ENCODE measurements at regions not wholly inside any gene's neighbourhood (a gene's known extent, or its start where the extent isn't known, plus 50 kb on each side); places are given as distances from the start of the nearest gene placed in this dataset.

DNA sequence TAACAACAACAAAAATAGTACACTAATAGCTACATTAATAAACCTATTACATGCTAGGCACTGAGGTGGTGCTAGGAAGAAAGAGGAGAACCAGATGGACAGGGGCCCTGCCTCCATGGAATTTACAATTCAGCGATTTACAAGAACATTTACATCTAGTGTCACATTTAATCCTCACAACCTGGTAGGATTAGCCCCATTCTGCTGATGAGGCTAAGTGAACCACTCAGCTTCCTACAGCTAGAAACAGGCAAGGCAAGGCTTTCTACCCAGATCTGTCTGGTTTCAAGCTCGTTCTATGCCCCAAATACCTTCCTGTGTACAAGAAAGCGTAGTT lies 368.4 kb downstream of the BUD13 start:
- peak overlapping the region in 1 of 2 experiments; percentile 34; a peak in 1 of 4 replicates for H3K27ac ChIP-seq (ENCODE audit: low read depth in 2 of 2, low read length in 1 of 2)
- no peaks in the 10 kb centered on the region for H3K9me3 ChIP-seq
- H3K4me2 ChIP-seq: no peak overlapping the region
- H3K27me3 ChIP-seq (ENCODE audit: insufficient read depth): no peaks in the 10 kb centered on the region
- no peak overlapping the region for H2AFZ ChIP-seq (ENCODE audit: low read depth)
- TF ChIP-seq MXI1 (IDR thresholded peaks at IDR 0.05; ENCODE audit: low read depth, low read length) (no peak), SIN3A (IDR thresholded peaks at IDR 0.05; ENCODE audit: borderline replicate concordance, low read depth, low read length) (no peak), NRF1 (IDR thresholded peaks at IDR 0.05; ENCODE audit: low read depth, low read length) (no peak), CHD2 (IDR thresholded peaks at IDR 0.05; ENCODE audit: low read length, partially characterized antibody) (no peak), GATA2 (CRISPR knock-in tag; IDR thresholded peaks at IDR 0.05) (no peak), FOSL2 (IDR thresholded peaks at IDR 0.05; ENCODE audit: borderline replicate concordance, low read depth) (no peak), FOXJ3 (CRISPR knock-in tag; IDR thresholded peaks at IDR 0.05) (no peak), YY1 (IDR thresholded peaks at IDR 0.05; ENCODE audit: low read depth) (no peak), GABPA (IDR thresholded peaks at IDR 0.05; ENCODE audit: low read depth) (no peak), RXRA (IDR thresholded peaks at IDR 0.05; ENCODE audit: borderline replicate concordance, low read depth) (no peak), TAF1 (IDR thresholded peaks at IDR 0.05; ENCODE audit: borderline replicate concordance, low read depth, low read length) (no peak), EP300 (IDR thresholded peaks at IDR 0.05; ENCODE audit: borderline replicate concordance in 1 of 2, low read depth in 1 of 2, low read length in 1 of 2) (no peak), RAD21 (IDR thresholded peaks at IDR 0.05; ENCODE audit: low read length) (no peak)
- TF ChIP-seq, protein P1, sequence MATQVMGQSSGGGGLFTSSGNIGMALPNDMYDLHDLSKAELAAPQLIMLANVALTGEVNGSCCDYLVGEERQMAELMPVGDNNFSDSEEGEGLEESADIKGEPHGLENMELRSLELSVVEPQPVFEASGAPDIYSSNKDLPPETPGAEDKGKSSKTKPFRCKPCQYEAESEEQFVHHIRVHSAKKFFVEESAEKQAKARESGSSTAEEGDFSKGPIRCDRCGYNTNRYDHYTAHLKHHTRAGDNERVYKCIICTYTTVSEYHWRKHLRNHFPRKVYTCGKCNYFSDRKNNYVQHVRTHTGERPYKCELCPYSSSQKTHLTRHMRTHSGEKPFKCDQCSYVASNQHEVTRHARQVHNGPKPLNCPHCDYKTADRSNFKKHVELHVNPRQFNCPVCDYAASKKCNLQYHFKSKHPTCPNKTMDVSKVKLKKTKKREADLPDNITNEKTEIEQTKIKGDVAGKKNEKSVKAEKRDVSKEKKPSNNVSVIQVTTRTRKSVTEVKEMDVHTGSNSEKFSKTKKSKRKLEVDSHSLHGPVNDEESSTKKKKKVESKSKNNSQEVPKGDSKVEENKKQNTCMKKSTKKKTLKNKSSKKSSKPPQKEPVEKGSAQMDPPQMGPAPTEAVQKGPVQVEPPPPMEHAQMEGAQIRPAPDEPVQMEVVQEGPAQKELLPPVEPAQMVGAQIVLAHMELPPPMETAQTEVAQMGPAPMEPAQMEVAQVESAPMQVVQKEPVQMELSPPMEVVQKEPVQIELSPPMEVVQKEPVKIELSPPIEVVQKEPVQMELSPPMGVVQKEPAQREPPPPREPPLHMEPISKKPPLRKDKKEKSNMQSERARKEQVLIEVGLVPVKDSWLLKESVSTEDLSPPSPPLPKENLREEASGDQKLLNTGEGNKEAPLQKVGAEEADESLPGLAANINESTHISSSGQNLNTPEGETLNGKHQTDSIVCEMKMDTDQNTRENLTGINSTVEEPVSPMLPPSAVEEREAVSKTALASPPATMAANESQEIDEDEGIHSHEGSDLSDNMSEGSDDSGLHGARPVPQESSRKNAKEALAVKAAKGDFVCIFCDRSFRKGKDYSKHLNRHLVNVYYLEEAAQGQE (IDR thresholded peaks at IDR 0.05; ENCODE audit: low read depth, low read length): no peak
- TF ChIP-seq, protein P2, sequence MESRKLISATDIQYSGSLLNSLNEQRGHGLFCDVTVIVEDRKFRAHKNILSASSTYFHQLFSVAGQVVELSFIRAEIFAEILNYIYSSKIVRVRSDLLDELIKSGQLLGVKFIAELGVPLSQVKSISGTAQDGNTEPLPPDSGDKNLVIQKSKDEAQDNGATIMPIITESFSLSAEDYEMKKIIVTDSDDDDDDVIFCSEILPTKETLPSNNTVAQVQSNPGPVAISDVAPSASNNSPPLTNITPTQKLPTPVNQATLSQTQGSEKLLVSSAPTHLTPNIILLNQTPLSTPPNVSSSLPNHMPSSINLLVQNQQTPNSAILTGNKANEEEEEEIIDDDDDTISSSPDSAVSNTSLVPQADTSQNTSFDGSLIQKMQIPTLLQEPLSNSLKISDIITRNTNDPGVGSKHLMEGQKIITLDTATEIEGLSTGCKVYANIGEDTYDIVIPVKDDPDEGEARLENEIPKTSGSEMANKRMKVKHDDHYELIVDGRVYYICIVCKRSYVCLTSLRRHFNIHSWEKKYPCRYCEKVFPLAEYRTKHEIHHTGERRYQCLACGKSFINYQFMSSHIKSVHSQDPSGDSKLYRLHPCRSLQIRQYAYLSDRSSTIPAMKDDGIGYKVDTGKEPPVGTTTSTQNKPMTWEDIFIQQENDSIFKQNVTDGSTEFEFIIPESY (IDR thresholded peaks at IDR 0.05; ENCODE audit: borderline replicate concordance, low read depth): no peak
- TF ChIP-seq, protein P3, sequence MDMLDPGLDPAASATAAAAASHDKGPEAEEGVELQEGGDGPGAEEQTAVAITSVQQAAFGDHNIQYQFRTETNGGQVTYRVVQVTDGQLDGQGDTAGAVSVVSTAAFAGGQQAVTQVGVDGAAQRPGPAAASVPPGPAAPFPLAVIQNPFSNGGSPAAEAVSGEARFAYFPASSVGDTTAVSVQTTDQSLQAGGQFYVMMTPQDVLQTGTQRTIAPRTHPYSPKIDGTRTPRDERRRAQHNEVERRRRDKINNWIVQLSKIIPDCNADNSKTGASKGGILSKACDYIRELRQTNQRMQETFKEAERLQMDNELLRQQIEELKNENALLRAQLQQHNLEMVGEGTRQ (IDR thresholded peaks at IDR 0.05; ENCODE audit: borderline replicate concordance, low read depth, low read length): no peak
- TF ChIP-seq, protein P4, sequence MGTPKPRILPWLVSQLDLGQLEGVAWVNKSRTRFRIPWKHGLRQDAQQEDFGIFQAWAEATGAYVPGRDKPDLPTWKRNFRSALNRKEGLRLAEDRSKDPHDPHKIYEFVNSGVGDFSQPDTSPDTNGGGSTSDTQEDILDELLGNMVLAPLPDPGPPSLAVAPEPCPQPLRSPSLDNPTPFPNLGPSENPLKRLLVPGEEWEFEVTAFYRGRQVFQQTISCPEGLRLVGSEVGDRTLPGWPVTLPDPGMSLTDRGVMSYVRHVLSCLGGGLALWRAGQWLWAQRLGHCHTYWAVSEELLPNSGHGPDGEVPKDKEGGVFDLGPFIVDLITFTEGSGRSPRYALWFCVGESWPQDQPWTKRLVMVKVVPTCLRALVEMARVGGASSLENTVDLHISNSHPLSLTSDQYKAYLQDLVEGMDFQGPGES (IDR thresholded peaks at IDR 0.05; ENCODE audit: low read depth, low read length): no peak
- TF ChIP-seq, protein P5, sequence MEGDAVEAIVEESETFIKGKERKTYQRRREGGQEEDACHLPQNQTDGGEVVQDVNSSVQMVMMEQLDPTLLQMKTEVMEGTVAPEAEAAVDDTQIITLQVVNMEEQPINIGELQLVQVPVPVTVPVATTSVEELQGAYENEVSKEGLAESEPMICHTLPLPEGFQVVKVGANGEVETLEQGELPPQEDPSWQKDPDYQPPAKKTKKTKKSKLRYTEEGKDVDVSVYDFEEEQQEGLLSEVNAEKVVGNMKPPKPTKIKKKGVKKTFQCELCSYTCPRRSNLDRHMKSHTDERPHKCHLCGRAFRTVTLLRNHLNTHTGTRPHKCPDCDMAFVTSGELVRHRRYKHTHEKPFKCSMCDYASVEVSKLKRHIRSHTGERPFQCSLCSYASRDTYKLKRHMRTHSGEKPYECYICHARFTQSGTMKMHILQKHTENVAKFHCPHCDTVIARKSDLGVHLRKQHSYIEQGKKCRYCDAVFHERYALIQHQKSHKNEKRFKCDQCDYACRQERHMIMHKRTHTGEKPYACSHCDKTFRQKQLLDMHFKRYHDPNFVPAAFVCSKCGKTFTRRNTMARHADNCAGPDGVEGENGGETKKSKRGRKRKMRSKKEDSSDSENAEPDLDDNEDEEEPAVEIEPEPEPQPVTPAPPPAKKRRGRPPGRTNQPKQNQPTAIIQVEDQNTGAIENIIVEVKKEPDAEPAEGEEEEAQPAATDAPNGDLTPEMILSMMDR (IDR thresholded peaks at IDR 0.05): no peak
- TF ChIP-seq, protein P6, sequence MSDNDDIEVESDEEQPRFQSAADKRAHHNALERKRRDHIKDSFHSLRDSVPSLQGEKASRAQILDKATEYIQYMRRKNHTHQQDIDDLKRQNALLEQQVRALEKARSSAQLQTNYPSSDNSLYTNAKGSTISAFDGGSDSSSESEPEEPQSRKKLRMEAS (IDR thresholded peaks at IDR 0.05; ENCODE audit: low read depth): no peak
- H4K20me1 ChIP-seq (ENCODE audit: insufficient read depth): no peaks in the 10 kb centered on the region
- DNase-seq: no peak
- no peaks in the 10 kb centered on the region for H3K79me2 ChIP-seq (ENCODE audit: insufficient read depth)
- H3K4me3 ChIP-seq (ENCODE audit: low read depth in 2 of 2, low read length in 1 of 2): no peak overlapping the region; a peak in 1 of 4 replicates
- no peaks in the 10 kb centered on the region for H3F3A ChIP-seq (replicated peaks; ENCODE audit: insufficient read depth)
- ChIA-PET CTCF (interaction anchor here (1.1 to 2.0 kb wide), 4 partner anchors 13 to 95 kb away, joined by 3 to 5 read pairs (median 3); no protein-coding TSS in a partner anchor), POLR2A (interaction anchor here (0.6 kb wide), 1 partner anchor 14 kb away, joined by 3 read pairs; no protein-coding TSS in a partner anchor)
- no peak overlapping the region for H3K9ac ChIP-seq
- H3K4me1 ChIP-seq (ENCODE audit: control insufficient read depth in 1 of 2, insufficient read depth in 2 of 2, low read depth in 1 of 2, low read length in 1 of 2): peaks cover 0 to 22% of the 10 kb centered on the region in 2 experiments; a peak in 1 of 4 replicates
- WGBS (ENCODE audit: low lambda C conversion rate): 33% methylated on average over 3 of the region's 3 CpGs
- no peaks in the 10 kb centered on the region for H3K36me3 ChIP-seq (replicated peaks in 1 of 2; ENCODE audit: control insufficient read depth in 1 of 2, insufficient read depth in 2 of 2, low read length in 1 of 2)
- H3K9me2 ChIP-seq: no peaks in the 10 kb centered on the region

Measured in SK-N-SH (cell line).